ENCODE measurements at regions not wholly inside any gene's neighbourhood (a gene's known extent, or its start where the extent isn't known, plus 50 kb on each side); places are given as distances from the start of the nearest gene placed in this dataset.

- TF ChIP-seq, protein P1, sequence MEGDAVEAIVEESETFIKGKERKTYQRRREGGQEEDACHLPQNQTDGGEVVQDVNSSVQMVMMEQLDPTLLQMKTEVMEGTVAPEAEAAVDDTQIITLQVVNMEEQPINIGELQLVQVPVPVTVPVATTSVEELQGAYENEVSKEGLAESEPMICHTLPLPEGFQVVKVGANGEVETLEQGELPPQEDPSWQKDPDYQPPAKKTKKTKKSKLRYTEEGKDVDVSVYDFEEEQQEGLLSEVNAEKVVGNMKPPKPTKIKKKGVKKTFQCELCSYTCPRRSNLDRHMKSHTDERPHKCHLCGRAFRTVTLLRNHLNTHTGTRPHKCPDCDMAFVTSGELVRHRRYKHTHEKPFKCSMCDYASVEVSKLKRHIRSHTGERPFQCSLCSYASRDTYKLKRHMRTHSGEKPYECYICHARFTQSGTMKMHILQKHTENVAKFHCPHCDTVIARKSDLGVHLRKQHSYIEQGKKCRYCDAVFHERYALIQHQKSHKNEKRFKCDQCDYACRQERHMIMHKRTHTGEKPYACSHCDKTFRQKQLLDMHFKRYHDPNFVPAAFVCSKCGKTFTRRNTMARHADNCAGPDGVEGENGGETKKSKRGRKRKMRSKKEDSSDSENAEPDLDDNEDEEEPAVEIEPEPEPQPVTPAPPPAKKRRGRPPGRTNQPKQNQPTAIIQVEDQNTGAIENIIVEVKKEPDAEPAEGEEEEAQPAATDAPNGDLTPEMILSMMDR (IDR thresholded peaks at IDR 0.05), result no peak
- TF ChIP-seq EZH2 (IDR thresholded peaks at IDR 0.05; ENCODE audit: borderline replicate concordance, insufficient read depth, low read depth, low read length, poor library complexity, severe bottlenecking), result no peak
Measured at GRCh38 chr22:48905206-48905975, 922.3 kb downstream of the BRD1 start.
